HEK293T (cell line): ENCODE measurements at regions not wholly inside any gene's neighbourhood (a gene's known extent, or its start where the extent isn't known, plus 50 kb on each side); places are given as distances from the start of the nearest gene placed in this dataset.

Experiments used
- CTCF ChIA-PET: fragments of 350-600 bp; formaldehyde crosslinking; extraction: SDS; loops from one replicate; lab custom pipeline; 2021; ENCODE audit warnings: antibody characterized with exemption, inconsistent platforms; lab: Yijun Ruan, JAX
- POLR2A ChIA-PET: fragments of 350-600 bp; formaldehyde crosslinking; extraction: SDS; loops from one replicate; lab custom pipeline; 2020; ENCODE audit warnings: antibody characterized with exemption, inconsistent platforms; lab: Yijun Ruan, JAX
- DNase-seq: peaks from one replicate; pipeline ENCODE4 v3.0.0; 2012; ENCODE audit warnings: mixed read lengths; ENCODE audit errors: extremely low spot score
- ARNT ChIP-seq: fragments of 450-650 bp; IDR thresholded peaks from 2 replicates; pipeline ENCODE4 v1.6.1; 2017; ENCODE audit warnings: mild to moderate bottlenecking
- BHLHE40 ChIP-seq: fragments of 450-650 bp; IDR thresholded peaks from 2 replicates; pipeline ENCODE4 v1.6.1; 2016; ENCODE audit warnings: mild to moderate bottlenecking, moderate library complexity, borderline replicate concordance
- CTBP1 ChIP-seq: fragments of 450-650 bp; IDR thresholded peaks from 2 replicates; pipeline ENCODE4 v1.6.1; 2016; ENCODE audit warnings: borderline replicate concordance
- ELF4 ChIP-seq: fragments of 450-650 bp; IDR thresholded peaks from 2 replicates; pipeline ENCODE4 v1.6.1; 2017; ENCODE audit warnings: antibody characterized with exemption
- FOXA1 ChIP-seq: fragments of 450-650 bp; IDR thresholded peaks from 2 replicates; pipeline ENCODE4 v1.6.1; 2016; ENCODE audit warnings: mild to moderate bottlenecking
- FOXK2 ChIP-seq: fragments of 450-650 bp; IDR thresholded peaks from 2 replicates; pipeline ENCODE4 v1.6.1; 2016; ENCODE audit warnings: mild to moderate bottlenecking
- FOXM1 ChIP-seq: fragments of 450-650 bp; IDR thresholded peaks from 2 replicates; pipeline ENCODE4 v1.6.1; 2017; ENCODE audit warnings: mild to moderate bottlenecking, borderline replicate concordance
- HDGF ChIP-seq: fragments of 450-650 bp; IDR thresholded peaks from 2 replicates; pipeline ENCODE4 v1.6.1; 2017; ENCODE audit warnings: antibody characterized with exemption, borderline replicate concordance
- L3MBTL2 ChIP-seq: fragments of 450-650 bp; conservative IDR thresholded peaks from 2 replicates; pipeline ENCODE4 v1.6.1; 2016; ENCODE audit warnings: mild to moderate bottlenecking
- LEF1 ChIP-seq: fragments of 450-650 bp; IDR thresholded peaks from 2 replicates; pipeline ENCODE4 v1.6.1; 2017; ENCODE audit warnings: mild to moderate bottlenecking, borderline replicate concordance
- NFRKB ChIP-seq: fragments of 450-650 bp; IDR thresholded peaks from 2 replicates; pipeline ENCODE4 v1.6.1; 2016; ENCODE audit warnings: mild to moderate bottlenecking, moderate library complexity
- PKNOX1 ChIP-seq: fragments of 450-650 bp; IDR thresholded peaks from 2 replicates; pipeline ENCODE4 v1.6.1; 2016
- SP1 ChIP-seq: fragments of 450-650 bp; IDR thresholded peaks from 2 replicates; pipeline ENCODE4 v1.6.1; 2017
- SUZ12 ChIP-seq: fragments of 450-650 bp; IDR thresholded peaks from 2 replicates; pipeline ENCODE4 v1.6.1; 2016; ENCODE audit warnings: mild to moderate bottlenecking
- TARDBP ChIP-seq: fragments of 450-650 bp; IDR thresholded peaks from 2 replicates; pipeline ENCODE4 v1.6.1; 2016
- ZNF384 ChIP-seq: fragments of 450-650 bp; IDR thresholded peaks from 2 replicates; pipeline ENCODE4 v1.6.1; 2016

- POLR2A ChIA-PET: no interaction called here
Measured at GRCh38 chr1:87598429-87598828, 269.7 kb downstream of the LMO4 start.

DNA sequence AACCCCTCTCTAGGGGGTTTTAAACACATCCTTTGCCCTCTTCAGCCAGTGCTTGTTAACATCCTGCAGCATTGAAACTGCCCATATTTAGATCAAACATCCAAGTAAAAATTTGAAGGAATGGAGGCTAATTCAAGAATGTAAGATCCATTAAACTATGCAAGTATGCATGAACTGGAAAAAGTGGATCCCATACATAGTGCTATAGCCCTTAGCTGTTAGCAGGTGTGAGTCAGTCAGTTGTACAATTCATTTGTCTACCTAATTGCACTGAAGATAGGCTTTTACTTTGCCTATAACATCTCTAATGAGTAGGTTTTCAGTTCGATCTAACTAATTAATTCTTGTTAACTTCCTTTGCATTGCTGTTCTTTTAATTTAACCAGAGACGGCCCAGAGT, 270.9 kb downstream of the LMO4 start:
- ChIA-PET CTCF (no interaction called here), POLR2A (no interaction called here)
- no peak for DNase-seq
- TF ChIP-seq CTBP1 (no peak), FOXM1 (no peak), HDGF (no peak), LEF1 (no peak), PKNOX1 (no peak), ELF4 (no peak), ARNT (no peak), NFRKB (no peak), BHLHE40 (no peak), SUZ12 (no peak), ZNF384 (no peak)

More at GRCh38 chr1:87598429-87598828, 269.7 kb downstream of the LMO4 start:
- CTCF ChIA-PET: no interaction called here
- TF ChIP-seq ZNF384 (no peak), SP1 (no peak)
- peak; percentile 61 for DNase-seq

GRCh38 chr1:87600055-87600850, 271.6 kb downstream of the LMO4 start:
- TF ChIP-seq TARDBP (no peak), FOXK2 (no peak), SUZ12 (no peak), L3MBTL2 (no peak), SP1 (no peak), FOXA1 (no peak), FOXM1 (no peak), HDGF (no peak), ARNT (no peak), BHLHE40 (no peak), LEF1 (no peak)
- no peak for DNase-seq
- ChIA-PET POLR2A (no interaction called here), CTCF (interaction anchor here (0.6 to 1.6 kb wide), 3 partner anchors 15 to 253 kb away, joined by 3 to 5 read pairs (median 3); no protein-coding TSS in a partner anchor)

GRCh38 chr1:87600854-87601253, 272.2 kb downstream of the LMO4 start:
- DNase-seq: no peak
- ChIA-PET POLR2A (no interaction called here), CTCF (interaction anchor here (0.6 to 1.6 kb wide), 3 partner anchors 15 to 254 kb away, joined by 3 to 5 read pairs (median 3); no protein-coding TSS in a partner anchor)
- TF ChIP-seq SP1 (no peak), ELF4 (no peak), BHLHE40 (no peak), FOXM1 (no peak), HDGF (no peak), LEF1 (no peak), PKNOX1 (no peak), SUZ12 (no peak), ARNT (no peak), FOXA1 (no peak), FOXK2 (no peak), NFRKB (no peak), CTBP1 (no peak), L3MBTL2 (no peak), TARDBP (no peak), ZNF384 (no peak)

DNA sequence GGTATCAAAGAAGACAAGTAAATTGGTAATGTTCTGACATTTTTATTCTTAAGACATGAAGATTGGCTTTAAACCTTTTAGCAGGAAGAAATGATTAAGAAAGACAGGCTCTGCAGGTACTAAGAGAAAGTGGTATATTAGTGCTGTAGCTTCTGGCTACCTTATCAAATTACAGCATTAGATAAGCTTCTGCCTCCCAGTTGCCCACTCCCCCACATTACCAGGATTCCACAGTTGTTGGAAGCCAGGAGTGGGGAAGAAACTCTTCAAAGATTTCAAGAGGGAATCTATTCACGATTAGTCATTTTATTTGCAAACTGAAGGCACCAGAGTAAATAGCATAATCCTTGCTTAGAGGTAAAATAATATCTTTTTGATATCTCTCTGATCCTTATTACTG, 274.9 kb downstream of the LMO4 start:
- DNase-seq: no peak
- ChIA-PET CTCF (no interaction called here), POLR2A (no interaction called here)
- TF ChIP-seq SUZ12: no peak
- TF ChIP-seq TARDBP: no peak
- TF ChIP-seq SP1: no peak
- no peak for TF ChIP-seq LEF1
- TF ChIP-seq ELF4: no peak
- TF ChIP-seq FOXM1: no peak
- TF ChIP-seq L3MBTL2: no peak
- TF ChIP-seq NFRKB: no peak
- no peak for TF ChIP-seq PKNOX1

- no peak for TF ChIP-seq FOXA1
- no peak for TF ChIP-seq SUZ12
- TF ChIP-seq SP1: no peak
- TF ChIP-seq BHLHE40: no peak
- TF ChIP-seq NFRKB: no peak
- no peak for TF ChIP-seq L3MBTL2
- no peak for TF ChIP-seq TARDBP
- TF ChIP-seq ZNF384: no peak
- TF ChIP-seq FOXM1: no peak
- no peak for TF ChIP-seq CTBP1
- DNase-seq: no peak
- ChIA-PET POLR2A (no interaction called here), CTCF (no interaction called here)
Measured at GRCh38 chr1:87612956-87613355, 284.3 kb downstream of the LMO4 start.
